Activated CD8-positive, alpha-beta memory T cell treated with anti-CD3 and anti-CD28 coated beads, Interleukin-2, amount 10 ng/mL, durations not matched to agents 7 days and 5 days (primary cell): ENCODE measurements at regions not wholly inside any gene's neighbourhood (a gene's known extent, or its start where the extent isn't known, plus 50 kb on each side); places are given as distances from the start of the nearest gene placed in this dataset.

Experiments used
- ATAC-seq: fragments of 150-1000 bp; cut with Tn5 transposase; one replicate; pipeline ENCODE4 v1.10.0; 2021; ENCODE audit warnings: moderate library complexity
- CTCF ChIA-PET: fragments of 350-600 bp; sonication (Branson Sonifier 250); formaldehyde crosslinking; loops from one replicate; lab custom pipeline; 2021; ENCODE audit warnings: antibody characterized with exemption; lab: Charles Lee
- DNase-seq: peaks from one replicate; pipeline ENCODE4 v3.0.0-alpha.2; 2020
- H3K27ac Mint-ChIP-seq: one replicate; pipeline ENCODE4 v1.8.0; 2021; ENCODE audit warnings: mild to moderate bottlenecking, mixed read lengths
- H3K27me3 Mint-ChIP-seq: one replicate; pipeline ENCODE4 v1.8.0; 2021; ENCODE audit warnings: mixed read lengths
- H3K36me3 Mint-ChIP-seq: one replicate; pipeline ENCODE4 v1.8.0; 2021; ENCODE audit warnings: mild to moderate bottlenecking, mixed read lengths
- H3K4me1 Mint-ChIP-seq: one replicate; pipeline ENCODE4 v1.8.0; 2021; ENCODE audit warnings: mixed read lengths
- H3K4me3 Mint-ChIP-seq: one replicate; pipeline ENCODE4 v1.8.0; 2021; ENCODE audit warnings: mild to moderate bottlenecking, moderate library complexity, mixed read lengths
- H3K9me3 Mint-ChIP-seq: one replicate; pipeline ENCODE4 v1.8.0; 2022; ENCODE audit warnings: low read depth, mixed read lengths

DNA sequence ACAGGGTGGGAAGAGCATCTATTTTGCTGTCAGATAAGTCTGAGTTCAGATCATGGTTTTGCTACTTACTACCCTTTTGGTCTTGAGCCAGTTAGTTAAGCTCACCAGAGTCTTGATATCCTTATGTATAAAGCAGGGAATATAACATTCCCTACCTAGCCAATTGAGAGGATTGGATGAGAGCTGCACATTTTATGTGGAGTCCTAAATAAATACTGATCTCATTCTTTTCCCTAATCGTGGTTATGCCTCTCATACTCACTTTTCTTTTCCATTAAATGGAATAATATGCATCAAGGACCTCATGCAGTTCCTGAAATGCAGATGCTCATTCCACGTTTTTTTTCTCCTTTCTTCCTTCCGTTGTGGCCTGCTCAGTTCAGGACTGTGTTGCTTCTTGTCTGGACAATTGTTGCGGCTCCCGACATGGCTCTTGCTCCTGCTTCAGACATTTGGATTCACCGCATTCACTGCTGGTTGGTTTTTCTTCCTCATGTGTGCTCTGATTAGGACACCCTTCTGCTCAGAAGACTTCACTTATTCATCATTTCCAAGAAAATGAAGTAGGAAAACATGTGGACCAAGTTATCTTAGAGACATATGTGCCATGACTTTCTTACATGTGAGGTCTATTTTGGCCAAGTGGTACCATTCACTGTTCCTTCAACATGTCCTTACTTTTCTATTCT, 90.2 kb downstream of the NFKBIZ start:
- peaks cover 30% of the 10 kb centered on the region for H3K27me3 Mint-ChIP-seq
- CTCF ChIA-PET: no interaction called here
- H3K36me3 Mint-ChIP-seq: peaks cover 9% of the 10 kb centered on the region
- peaks cover 2% of the 10 kb centered on the region for H3K9me3 Mint-ChIP-seq
- H3K27ac Mint-ChIP-seq: no peak overlapping the region
- DNase-seq: no peak
- no peak for ATAC-seq
- H3K4me1 Mint-ChIP-seq: peaks cover 33% of the 10 kb centered on the region
- H3K4me3 Mint-ChIP-seq: no peak overlapping the region

DNA sequence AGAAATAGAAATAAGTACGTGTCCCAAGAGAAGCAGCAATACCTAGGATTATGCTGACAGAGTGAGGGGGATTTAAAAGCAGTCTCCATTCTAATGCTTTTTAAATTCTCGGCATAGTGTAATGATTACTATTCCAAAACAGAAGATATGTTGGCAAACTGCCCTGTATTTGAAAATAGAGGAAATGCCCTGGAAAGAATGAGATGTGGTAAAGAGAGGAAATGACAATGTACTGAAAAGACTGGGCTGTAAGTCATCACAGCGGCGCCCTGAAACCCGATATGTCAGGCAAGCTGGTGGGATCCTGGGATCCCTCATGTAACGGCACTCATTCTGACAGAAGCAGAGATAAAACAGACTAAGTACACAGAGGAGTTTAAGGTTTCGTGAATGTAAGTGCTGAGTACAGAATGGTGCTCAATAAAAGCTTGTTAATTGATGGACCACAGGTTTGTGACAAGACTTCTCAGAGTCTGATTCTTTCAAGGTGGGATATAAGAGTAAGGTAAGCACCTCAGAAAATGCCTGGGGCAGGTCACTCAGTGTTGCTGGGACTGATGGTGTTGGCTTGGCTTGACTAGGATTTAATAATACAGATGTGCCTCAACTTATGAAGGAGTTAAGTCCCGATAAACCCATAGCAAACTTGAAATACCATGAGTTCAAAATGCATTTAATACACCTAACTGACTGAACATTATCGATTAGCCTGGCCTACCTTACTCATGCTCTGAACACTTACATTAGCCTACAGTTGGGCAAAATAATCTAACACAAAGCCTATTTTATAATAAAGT, 91.4 kb downstream of the NFKBIZ start:
- Mint-ChIP-seq H3K36me3 (peaks cover 6% of the 10 kb centered on the region), H3K4me3 (no peak overlapping the region), H3K4me1 (peaks cover 27% of the 10 kb centered on the region), H3K27me3 (peaks cover 29% of the 10 kb centered on the region), H3K27ac (no peak overlapping the region), H3K9me3 (peaks cover 2% of the 10 kb centered on the region)
- no peak for DNase-seq
- CTCF ChIA-PET: no interaction called here
- ATAC-seq: no peak

DNA sequence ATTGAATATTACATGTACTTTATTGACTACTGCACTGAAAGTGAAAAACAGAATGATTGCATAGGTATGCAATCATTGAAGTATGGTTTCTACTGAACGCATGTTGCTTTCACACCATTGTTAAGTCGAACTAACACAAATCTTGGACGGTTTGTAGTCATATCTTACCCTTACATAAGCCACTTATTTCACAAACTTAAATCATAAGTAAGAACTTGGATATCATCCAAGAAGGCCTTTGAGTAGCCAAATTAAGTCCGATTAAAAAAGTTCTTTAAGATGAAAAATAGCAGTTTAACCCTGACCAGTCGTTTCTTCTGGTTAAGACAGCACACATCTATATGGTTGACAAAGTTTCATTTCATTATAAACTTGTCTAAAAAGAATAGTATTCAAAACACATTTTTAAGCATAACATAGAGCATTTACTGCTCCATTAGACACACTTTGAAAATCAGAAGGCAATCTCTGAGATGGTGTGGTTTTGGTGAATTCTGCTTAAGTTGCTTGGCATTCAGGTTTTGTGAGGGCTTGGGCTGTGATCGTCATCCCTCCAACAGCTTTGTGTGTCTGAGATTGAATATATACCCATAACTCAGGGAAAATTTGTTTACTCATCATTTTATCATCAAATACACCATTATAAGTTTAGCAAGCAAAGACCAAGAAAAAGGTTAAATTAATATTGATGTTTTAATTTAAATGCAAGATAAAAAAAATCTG, 92.2 kb downstream of the NFKBIZ start:
- Mint-ChIP-seq H3K4me1 (peaks cover 27% of the 10 kb centered on the region), H3K27ac (no peak overlapping the region), H3K4me3 (no peak overlapping the region), H3K36me3 (peaks cover 6% of the 10 kb centered on the region), H3K27me3 (peaks cover 34% of the 10 kb centered on the region), H3K9me3 (peaks cover 2% of the 10 kb centered on the region)
- ATAC-seq: no peak
- CTCF ChIA-PET: no interaction called here
- DNase-seq: no peak

DNA sequence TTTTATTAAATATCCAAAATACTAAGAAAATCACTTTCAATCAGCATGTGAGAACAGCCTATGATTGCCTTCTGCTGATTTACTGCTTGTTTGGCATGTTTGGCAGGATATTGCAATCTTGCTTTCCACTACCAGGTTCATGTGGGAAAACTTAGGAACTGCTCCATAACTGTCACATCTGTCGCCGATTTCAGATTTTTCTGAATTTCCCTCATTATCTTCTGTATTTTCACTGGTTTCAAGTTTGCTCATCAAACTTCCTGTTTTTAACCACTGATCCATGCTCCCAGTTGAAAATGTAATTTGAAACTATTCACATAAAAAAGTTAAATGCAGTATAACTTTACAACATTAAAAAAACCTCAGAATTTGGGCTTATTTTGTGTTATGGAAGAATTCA, 93.0 kb downstream of the NFKBIZ start:
- Mint-ChIP-seq H3K27ac (no peak overlapping the region), H3K4me3 (no peak overlapping the region), H3K27me3 (peaks cover 26% of the 10 kb centered on the region), H3K4me1 (peaks cover 18% of the 10 kb centered on the region), H3K9me3 (no peaks in the 10 kb centered on the region), H3K36me3 (no peaks in the 10 kb centered on the region)
- DNase-seq: no peak
- no peak for ATAC-seq
- CTCF ChIA-PET: no interaction called here

DNA sequence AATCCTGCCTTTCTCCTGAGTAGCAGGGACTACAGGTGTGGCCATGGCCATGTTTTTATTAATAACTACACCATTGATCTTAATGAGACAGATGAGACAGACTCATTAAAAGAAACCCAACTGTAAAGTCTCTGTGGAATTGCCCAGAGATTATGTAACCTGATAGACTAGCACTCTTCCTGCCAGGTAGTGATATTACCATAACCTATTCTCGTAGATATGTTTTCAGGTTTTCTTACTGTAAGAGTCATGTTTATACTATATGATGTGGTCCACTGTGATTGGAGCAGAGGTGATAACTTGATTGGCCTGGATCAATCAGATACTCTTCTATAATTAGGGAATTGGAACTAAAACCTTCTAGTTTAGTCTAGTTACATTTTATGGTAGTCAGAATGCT, 93.7 kb downstream of the NFKBIZ start:
- CTCF ChIA-PET: no interaction called here
- H3K9me3 Mint-ChIP-seq: no peaks in the 10 kb centered on the region
- H3K4me1 Mint-ChIP-seq: peaks cover 17% of the 10 kb centered on the region
- H3K36me3 Mint-ChIP-seq: peaks cover 1% of the 10 kb centered on the region
- H3K4me3 Mint-ChIP-seq: no peak overlapping the region
- no peak overlapping the region for H3K27ac Mint-ChIP-seq
- ATAC-seq (no peak), DNase-seq (no peak)
- H3K27me3 Mint-ChIP-seq: peaks cover 26% of the 10 kb centered on the region

DNA sequence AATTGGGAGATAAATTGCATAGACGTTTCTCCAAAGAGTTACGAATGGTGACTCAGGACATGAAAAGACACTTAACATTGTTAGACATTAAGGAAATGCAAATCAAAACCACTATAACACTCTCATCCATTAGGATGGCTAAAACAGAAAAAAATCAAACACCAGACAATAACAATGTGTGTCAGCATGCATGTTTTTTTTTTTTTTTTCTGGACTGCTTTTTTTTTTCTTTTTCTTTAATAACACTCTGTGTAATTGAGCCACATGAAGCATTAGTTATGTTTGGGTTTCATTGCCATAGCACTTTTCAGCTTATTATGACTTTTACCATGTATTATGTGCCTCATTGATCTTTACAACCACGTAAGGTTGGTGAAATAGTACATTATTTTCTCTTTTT, 95.0 kb downstream of the NFKBIZ start:
- CTCF ChIA-PET: no interaction called here
- no peaks in the 10 kb centered on the region for H3K9me3 Mint-ChIP-seq
- ATAC-seq: no peak

DNA sequence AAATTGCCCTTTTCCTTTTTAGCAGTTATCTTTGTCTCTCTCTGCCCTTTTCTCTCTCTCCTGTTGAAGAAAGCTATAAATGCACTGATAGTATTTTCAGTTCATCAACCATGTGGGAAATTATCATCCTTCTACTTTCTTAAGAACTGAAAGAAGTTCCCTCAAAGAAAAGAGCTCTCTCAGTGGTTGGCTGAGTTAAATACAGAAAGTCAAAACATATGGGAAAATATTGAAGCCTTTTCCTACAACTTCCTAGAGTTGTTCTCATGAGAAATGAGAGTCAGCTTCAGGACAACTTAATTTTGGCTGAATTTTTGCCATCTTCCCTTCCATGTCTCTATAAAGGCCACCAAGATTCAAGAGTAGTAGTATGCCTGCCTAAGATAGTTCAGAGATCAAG, 96.7 kb downstream of the NFKBIZ start:
- peaks cover 26% of the 10 kb centered on the region for H3K27me3 Mint-ChIP-seq
- peaks cover 22% of the 10 kb centered on the region for H3K4me1 Mint-ChIP-seq
- no peak for DNase-seq
- no peak overlapping the region for H3K27ac Mint-ChIP-seq
- H3K4me3 Mint-ChIP-seq: no peak overlapping the region
- no peak for ATAC-seq
- CTCF ChIA-PET: no interaction called here
- no peaks in the 10 kb centered on the region for H3K9me3 Mint-ChIP-seq
- H3K36me3 Mint-ChIP-seq: peaks cover 1% of the 10 kb centered on the region

More for the DNA sequence above, 95.0 kb downstream of the NFKBIZ start:
- H3K36me3 Mint-ChIP-seq: peaks cover 1% of the 10 kb centered on the region
- no peak for DNase-seq
- H3K4me1 Mint-ChIP-seq: peaks cover 17% of the 10 kb centered on the region
- H3K4me3 Mint-ChIP-seq: no peak overlapping the region
- no peak overlapping the region for H3K27ac Mint-ChIP-seq
- H3K27me3 Mint-ChIP-seq: peaks cover 26% of the 10 kb centered on the region

DNA sequence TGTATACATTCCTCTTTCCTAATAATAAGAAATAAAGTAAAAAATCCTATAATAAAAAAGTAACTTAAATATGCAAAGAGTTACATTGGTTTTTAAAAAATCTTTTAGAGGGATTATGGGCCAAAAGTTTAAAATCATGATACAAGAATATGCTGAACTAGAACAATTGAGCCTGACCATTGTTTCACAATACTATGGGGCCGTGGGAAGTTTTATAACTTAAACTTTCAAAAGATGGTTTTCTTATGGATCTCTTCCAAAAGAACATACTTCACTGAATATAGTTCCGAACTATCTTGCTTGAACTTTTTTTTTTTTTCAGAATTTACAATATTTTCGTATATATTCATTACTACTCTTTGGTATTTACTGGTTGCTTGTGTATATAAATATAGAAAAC, 97.6 kb downstream of the NFKBIZ start:
- Mint-ChIP-seq H3K9me3 (no peaks in the 10 kb centered on the region), H3K4me1 (peaks cover 20% of the 10 kb centered on the region)
- CTCF ChIA-PET: no interaction called here

DNA sequence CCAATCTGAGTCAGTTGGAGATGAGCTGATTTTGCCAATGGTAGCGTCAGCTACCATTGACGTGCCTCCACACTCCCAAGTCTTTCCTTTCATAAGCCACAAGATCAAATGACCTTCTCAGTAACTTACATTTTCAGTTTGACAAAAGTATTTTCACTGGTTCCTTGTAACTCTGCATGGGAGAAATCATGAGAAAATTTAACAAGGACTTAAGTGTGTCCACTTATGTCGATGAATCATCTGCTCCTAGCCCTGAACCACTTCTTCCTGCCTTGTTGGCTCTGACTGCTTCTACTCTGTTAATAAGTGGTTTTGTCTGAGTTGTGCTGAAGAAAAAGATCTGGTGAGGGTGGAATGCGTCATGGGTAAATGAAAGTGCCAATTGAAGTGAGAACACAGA, 101.2 kb downstream of the NFKBIZ start:
- CTCF ChIA-PET: no interaction called here
- ATAC-seq (peak; percentile 82), DNase-seq (peak; percentile 41)
- Mint-ChIP-seq H3K36me3 (peaks cover 1% of the 10 kb centered on the region), H3K4me3 (no peak overlapping the region), H3K9me3 (no peaks in the 10 kb centered on the region), H3K4me1 (peaks cover 10% of the 10 kb centered on the region), H3K27me3 (peaks cover 20% of the 10 kb centered on the region), H3K27ac (no peak overlapping the region)

More for the DNA sequence above, 97.6 kb downstream of the NFKBIZ start:
- no peak overlapping the region for H3K4me3 Mint-ChIP-seq
- ATAC-seq (no peak), DNase-seq (no peak)
- H3K36me3 Mint-ChIP-seq: peaks cover 1% of the 10 kb centered on the region
- peaks cover 24% of the 10 kb centered on the region for H3K27me3 Mint-ChIP-seq
- no peak overlapping the region for H3K27ac Mint-ChIP-seq

DNA sequence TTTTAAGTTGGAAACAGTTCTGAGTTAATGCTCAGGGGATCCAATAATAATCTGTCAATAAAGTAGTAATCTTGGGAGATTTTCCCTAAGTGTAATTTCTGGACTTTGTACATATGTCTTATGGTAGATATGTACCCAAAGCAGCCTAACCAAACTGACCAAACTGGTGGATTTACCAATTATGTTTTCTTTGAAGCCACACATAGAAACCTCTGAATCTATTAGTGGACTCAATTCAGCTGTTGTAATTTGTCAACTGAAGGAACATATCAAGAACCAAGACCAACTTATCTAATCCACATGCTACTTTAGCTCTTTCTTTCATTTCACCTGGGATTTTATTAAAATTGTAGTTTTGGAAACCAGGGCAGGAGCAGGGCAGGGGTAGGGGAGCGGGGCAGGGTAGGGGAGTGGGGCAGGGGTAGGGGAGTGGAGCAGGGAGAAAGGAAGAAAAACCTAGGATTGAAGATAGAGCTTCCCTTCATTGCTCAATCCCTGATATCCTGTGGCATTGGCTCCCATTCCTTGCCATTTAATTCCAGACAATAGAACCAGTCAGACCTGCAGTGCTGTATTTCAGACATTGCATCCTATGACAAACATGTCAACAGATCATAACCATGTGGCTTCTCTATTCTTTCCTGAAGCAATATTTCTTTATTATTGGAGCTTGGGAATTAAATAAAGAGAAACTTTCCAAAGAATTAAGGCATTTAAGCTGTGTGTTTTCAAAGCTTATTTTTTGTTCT, 101.8 kb downstream of the NFKBIZ start:
- no peak overlapping the region for H3K27ac Mint-ChIP-seq

DNA sequence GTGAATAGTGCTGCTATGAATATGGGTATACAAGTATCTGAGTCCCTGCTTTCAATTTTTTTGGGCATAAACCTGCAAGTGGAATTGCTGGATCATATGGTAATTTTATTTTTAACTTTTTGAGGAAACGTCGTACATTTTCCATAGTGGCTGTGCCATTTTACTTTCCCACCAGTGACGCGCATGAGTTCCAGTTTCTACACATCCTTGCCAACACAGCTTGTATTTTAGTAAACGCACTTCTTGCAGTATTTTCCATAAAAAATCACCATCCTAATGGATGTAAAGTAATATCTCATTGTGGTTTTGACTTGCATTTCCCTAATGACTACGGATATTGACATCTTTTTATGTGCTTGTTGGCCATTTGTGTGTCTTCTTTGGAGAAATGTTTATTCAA, 105.0 kb downstream of the NFKBIZ start:
- H3K27me3 Mint-ChIP-seq: peaks cover 17% of the 10 kb centered on the region
- CTCF ChIA-PET: no interaction called here
- no peak overlapping the region for H3K27ac Mint-ChIP-seq
- H3K9me3 Mint-ChIP-seq: no peaks in the 10 kb centered on the region
- DNase-seq: no peak
- no peak for ATAC-seq
- H3K4me1 Mint-ChIP-seq: peaks cover 5% of the 10 kb centered on the region
- no peak overlapping the region for H3K4me3 Mint-ChIP-seq
- peaks cover 2% of the 10 kb centered on the region for H3K36me3 Mint-ChIP-seq

More for the DNA sequence above, 101.8 kb downstream of the NFKBIZ start:
- ATAC-seq (no peak), DNase-seq (no peak)
- Mint-ChIP-seq H3K9me3 (no peaks in the 10 kb centered on the region), H3K4me3 (no peak overlapping the region), H3K4me1 (peaks cover 6% of the 10 kb centered on the region), H3K27me3 (peaks cover 15% of the 10 kb centered on the region), H3K36me3 (peaks cover 1% of the 10 kb centered on the region)
- CTCF ChIA-PET: no interaction called here

DNA sequence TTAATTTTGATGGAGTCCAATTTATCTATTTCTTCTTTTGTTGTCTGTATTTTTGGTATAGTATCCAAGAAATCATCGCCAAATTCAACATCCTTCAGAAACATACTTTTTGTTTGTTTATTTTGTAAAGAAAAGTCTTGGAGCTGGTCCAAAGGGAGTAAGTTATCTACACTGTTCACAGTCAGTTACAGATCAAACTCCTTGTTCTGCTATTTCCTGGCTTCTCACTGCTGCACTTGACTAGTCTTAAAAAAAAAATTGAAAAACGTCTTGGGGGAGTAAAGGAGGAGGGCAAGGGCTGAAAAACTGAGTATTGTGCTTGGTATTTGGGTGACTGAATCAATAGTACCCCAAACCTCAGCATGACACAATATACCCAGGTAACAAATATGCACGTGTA, 105.6 kb downstream of the NFKBIZ start:
- Mint-ChIP-seq H3K4me3 (no peak overlapping the region), H3K9me3 (no peaks in the 10 kb centered on the region), H3K36me3 (peaks cover 2% of the 10 kb centered on the region), H3K4me1 (peaks cover 5% of the 10 kb centered on the region), H3K27ac (no peak overlapping the region), H3K27me3 (peaks cover 17% of the 10 kb centered on the region)
- ATAC-seq (no peak), DNase-seq (no peak)
- CTCF ChIA-PET: no interaction called here

DNA sequence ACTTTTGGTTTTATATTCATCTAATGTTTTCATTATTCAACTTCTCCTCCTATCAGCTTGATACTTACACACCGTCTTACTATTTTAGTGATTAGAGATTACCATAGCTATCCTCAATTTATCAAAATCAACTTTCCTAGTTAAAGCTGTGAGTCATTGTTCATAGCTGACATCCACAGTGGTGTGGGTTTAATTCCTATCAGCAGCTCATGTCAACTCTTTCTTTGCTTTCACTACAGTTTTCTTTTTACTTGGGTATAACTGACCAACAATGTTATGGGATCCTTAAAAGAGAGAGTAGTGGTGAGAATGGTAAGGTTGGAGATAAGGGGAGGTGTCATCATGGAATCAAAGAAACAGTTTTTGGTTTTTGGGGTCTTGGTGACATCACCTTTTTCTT, 112.7 kb downstream of the NFKBIZ start:
- peaks cover 2% of the 10 kb centered on the region for H3K36me3 Mint-ChIP-seq
- H3K4me3 Mint-ChIP-seq: no peak overlapping the region
- H3K27ac Mint-ChIP-seq: no peak overlapping the region
- H3K27me3 Mint-ChIP-seq: peaks cover 14% of the 10 kb centered on the region
- CTCF ChIA-PET: no interaction called here
- no peaks in the 10 kb centered on the region for H3K9me3 Mint-ChIP-seq
- ATAC-seq (no peak), DNase-seq (no peak)
- H3K4me1 Mint-ChIP-seq: peaks cover 14% of the 10 kb centered on the region
